SK-N-SH (cell line): ENCODE measurements at regions not wholly inside any gene's neighbourhood (a gene's known extent, or its start where the extent isn't known, plus 50 kb on each side); places are given as distances from the start of the nearest gene placed in this dataset.

Experiments used
- CTCF ChIP-seq: fragments of 200-600 bp; sonication (generic); IDR thresholded peaks from 2 replicates; pipeline ENCODE4 v1.6.1; 2017; ENCODE audit warnings: antibody characterized with exemption, mild to moderate bottlenecking, moderate library complexity
- MXI1 ChIP-seq: IDR thresholded peaks from 2 replicates; pipeline ENCODE4 v1.6.1; 2012; ENCODE audit warnings: mild to moderate bottlenecking, low read depth, low read length, improper control_type of control experiment
- NFIC ChIP-seq: IDR thresholded peaks from 2 replicates; pipeline ENCODE4 v1.4.0; 2012; ENCODE audit warnings: borderline replicate concordance
- RAD21 ChIP-seq: IDR thresholded peaks from 2 replicates; pipeline ENCODE4 v1.6.1; 2012; ENCODE audit warnings: mild to moderate bottlenecking, low read length
- RCOR1 ChIP-seq: fragments of 150-350 bp; IDR thresholded peaks from 2 replicates; pipeline ENCODE4 v1.6.1; 2017; ENCODE audit warnings: antibody characterized with exemption, low read length
- RFX5 ChIP-seq: IDR thresholded peaks from 2 replicates; pipeline ENCODE4 v1.6.1; 2012; ENCODE audit warnings: mild to moderate bottlenecking, improper control_type of control experiment, low read length
- TCF12 ChIP-seq: IDR thresholded peaks from 2 replicates; pipeline ENCODE4 v1.4.0; 2012
- TEAD4 ChIP-seq: IDR thresholded peaks from 2 replicates; pipeline ENCODE4 v1.4.0; 2012; ENCODE audit warnings: mild to moderate bottlenecking, borderline replicate concordance; ENCODE audit not compliant: insufficient read depth
- TF ChIP-seq, protein P1 (sequence below): IDR thresholded peaks from 2 replicates; pipeline ENCODE4 v1.6.1; 2012; ENCODE audit warnings: mild to moderate bottlenecking, low read depth, low read length, moderate library complexity
- TF ChIP-seq, protein P2 (sequence below): IDR thresholded peaks from 2 replicates; pipeline ENCODE4 v1.4.0; 2012; ENCODE audit warnings: low read depth

DNA sequence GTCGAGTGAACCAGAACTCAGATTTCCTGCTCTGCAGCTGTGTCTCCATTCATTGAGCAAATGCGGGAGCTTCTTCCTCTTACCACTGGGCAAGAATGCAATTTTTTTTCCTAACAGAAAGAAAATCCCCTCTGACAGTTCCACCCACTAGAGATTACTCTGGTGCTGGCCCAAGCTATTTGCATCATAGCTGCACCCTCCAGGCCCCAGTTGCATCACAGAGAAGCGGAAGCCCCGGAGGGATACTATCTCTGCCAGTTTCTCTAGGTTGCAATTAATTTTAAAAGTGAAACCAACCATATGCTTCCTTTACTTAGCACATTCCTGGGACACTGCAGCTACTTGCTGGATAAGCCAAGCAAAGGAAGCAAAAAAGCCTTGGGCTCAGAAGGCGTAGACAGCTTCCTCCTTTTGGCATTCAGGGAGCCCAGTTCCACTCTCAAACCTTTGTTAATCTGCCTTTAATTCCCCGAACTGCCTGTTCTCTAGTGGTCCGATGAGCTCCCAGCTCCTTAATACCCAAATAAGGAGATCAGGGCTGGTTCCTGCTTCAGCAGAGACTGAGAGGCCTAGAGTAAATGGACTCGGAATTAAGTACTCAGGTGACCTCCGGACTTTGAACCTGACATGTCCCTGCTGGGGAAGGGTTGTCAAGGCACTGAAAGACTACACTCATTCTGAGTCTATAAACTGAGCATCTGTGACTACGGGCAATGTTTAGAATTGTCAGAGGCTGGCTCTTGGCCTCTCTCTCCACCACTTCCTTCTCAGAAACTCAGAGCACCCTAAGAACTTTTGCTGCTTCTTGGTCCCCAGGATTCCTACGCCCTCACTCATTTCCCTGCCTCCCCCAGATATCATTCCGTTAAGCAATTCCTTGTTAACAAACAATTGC is 72.5 kb upstream of the TNFSF18 start:
- TF ChIP-seq RCOR1 (no peak), NFIC (no peak), CTCF (no peak), TEAD4 (no peak), MXI1 (no peak), RFX5 (no peak), TCF12 (no peak), RAD21 (no peak)
- TF ChIP-seq, protein P1, sequence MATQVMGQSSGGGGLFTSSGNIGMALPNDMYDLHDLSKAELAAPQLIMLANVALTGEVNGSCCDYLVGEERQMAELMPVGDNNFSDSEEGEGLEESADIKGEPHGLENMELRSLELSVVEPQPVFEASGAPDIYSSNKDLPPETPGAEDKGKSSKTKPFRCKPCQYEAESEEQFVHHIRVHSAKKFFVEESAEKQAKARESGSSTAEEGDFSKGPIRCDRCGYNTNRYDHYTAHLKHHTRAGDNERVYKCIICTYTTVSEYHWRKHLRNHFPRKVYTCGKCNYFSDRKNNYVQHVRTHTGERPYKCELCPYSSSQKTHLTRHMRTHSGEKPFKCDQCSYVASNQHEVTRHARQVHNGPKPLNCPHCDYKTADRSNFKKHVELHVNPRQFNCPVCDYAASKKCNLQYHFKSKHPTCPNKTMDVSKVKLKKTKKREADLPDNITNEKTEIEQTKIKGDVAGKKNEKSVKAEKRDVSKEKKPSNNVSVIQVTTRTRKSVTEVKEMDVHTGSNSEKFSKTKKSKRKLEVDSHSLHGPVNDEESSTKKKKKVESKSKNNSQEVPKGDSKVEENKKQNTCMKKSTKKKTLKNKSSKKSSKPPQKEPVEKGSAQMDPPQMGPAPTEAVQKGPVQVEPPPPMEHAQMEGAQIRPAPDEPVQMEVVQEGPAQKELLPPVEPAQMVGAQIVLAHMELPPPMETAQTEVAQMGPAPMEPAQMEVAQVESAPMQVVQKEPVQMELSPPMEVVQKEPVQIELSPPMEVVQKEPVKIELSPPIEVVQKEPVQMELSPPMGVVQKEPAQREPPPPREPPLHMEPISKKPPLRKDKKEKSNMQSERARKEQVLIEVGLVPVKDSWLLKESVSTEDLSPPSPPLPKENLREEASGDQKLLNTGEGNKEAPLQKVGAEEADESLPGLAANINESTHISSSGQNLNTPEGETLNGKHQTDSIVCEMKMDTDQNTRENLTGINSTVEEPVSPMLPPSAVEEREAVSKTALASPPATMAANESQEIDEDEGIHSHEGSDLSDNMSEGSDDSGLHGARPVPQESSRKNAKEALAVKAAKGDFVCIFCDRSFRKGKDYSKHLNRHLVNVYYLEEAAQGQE: no peak
- TF ChIP-seq, protein P2, sequence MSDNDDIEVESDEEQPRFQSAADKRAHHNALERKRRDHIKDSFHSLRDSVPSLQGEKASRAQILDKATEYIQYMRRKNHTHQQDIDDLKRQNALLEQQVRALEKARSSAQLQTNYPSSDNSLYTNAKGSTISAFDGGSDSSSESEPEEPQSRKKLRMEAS: no peak
